HL-60 (cell line): ENCODE measurements at regions not wholly inside any gene's neighbourhood (a gene's known extent, or its start where the extent isn't known, plus 50 kb on each side); places are given as distances from the start of the nearest gene placed in this dataset.

Experiments used
- DNase-seq, 2 experiments: peaks; one replicate each; pipeline ENCODE4 v3.0.0-alpha.2; 2010 to 2020; ENCODE audit warnings: low read depth in 1 of 2, low spot score in 1 of 2
- H3K27ac ChIP-seq: fragments of 250-450 bp; sonication (Bioruptor Pico); replicated peaks from 2 replicates; pipeline ENCODE4 v1.5.1; 2020; ENCODE audit warnings: mild to moderate bottlenecking, moderate library complexity
- H3K27me3 ChIP-seq: fragments of 250-450 bp; sonication (Bioruptor Pico); 2 replicates; pipeline ENCODE4 v1.5.1; 2021; ENCODE audit warnings: mild to moderate bottlenecking, moderate library complexity; ENCODE audit not compliant: insufficient read depth, poor library complexity, severe bottlenecking
- H3K4me3 ChIP-seq: replicated peaks from 2 replicates; pipeline ENCODE4 v1.5.1; 2011; ENCODE audit warnings: mild to moderate bottlenecking, control low read depth, low read length; ENCODE audit not compliant: insufficient read depth
- GABPA ChIP-seq: IDR thresholded peaks from 2 replicates; pipeline ENCODE4 v1.6.1; 2012; ENCODE audit warnings: low read depth
- POLR2AphosphoS5 ChIP-seq: IDR thresholded peaks from 2 replicates; pipeline ENCODE4 v1.6.1; 2012; ENCODE audit warnings: low read depth
- SPI1 ChIP-seq: IDR thresholded peaks from 2 replicates; pipeline ENCODE4 v1.6.1; 2012; ENCODE audit warnings: low read depth, mild to moderate bottlenecking, borderline replicate concordance
- TF ChIP-seq, protein P1 (sequence below): IDR thresholded peaks from one replicate; pipeline ENCODE4 v1.5.1; 2011; ENCODE audit warnings: low read length, control low read depth, inconsistent platforms; ENCODE audit not compliant: insufficient read depth
- TF ChIP-seq, protein P2 (sequence below): IDR thresholded peaks from 2 replicates; pipeline ENCODE4 v1.6.1; 2012; ENCODE audit warnings: low read depth; ENCODE audit not compliant: insufficient replicate concordance

DNA sequence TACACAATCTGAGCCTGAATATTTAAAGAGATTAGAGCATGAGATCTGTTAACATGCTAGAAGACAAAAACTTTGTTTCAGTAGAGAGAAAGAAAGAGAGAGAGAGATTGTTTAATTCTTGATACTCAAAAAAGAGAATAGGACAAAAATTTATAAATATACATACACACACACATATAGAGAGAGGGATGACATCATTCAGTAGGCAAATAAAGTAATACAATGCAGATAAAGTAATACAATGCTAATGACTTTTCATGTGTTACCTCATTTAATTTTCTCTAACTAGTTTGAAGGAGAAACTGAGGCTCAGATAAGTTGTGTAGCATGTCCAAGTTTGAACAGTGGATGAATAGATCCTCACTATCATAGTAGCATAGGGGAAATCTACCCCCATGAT, 286.4 kb downstream of the CMPK2 start:
- Histone ChIP-seq H3K27ac (no peak overlapping the region), H3K4me3 (no peak overlapping the region), H3K27me3 (no peaks in the 10 kb centered on the region)
- TF ChIP-seq POLR2AphosphoS5, result no peak
- TF ChIP-seq, protein P1, sequence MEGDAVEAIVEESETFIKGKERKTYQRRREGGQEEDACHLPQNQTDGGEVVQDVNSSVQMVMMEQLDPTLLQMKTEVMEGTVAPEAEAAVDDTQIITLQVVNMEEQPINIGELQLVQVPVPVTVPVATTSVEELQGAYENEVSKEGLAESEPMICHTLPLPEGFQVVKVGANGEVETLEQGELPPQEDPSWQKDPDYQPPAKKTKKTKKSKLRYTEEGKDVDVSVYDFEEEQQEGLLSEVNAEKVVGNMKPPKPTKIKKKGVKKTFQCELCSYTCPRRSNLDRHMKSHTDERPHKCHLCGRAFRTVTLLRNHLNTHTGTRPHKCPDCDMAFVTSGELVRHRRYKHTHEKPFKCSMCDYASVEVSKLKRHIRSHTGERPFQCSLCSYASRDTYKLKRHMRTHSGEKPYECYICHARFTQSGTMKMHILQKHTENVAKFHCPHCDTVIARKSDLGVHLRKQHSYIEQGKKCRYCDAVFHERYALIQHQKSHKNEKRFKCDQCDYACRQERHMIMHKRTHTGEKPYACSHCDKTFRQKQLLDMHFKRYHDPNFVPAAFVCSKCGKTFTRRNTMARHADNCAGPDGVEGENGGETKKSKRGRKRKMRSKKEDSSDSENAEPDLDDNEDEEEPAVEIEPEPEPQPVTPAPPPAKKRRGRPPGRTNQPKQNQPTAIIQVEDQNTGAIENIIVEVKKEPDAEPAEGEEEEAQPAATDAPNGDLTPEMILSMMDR, result no peak
- no peak for TF ChIP-seq GABPA
- TF ChIP-seq SPI1, result no peak
- TF ChIP-seq, protein P2, sequence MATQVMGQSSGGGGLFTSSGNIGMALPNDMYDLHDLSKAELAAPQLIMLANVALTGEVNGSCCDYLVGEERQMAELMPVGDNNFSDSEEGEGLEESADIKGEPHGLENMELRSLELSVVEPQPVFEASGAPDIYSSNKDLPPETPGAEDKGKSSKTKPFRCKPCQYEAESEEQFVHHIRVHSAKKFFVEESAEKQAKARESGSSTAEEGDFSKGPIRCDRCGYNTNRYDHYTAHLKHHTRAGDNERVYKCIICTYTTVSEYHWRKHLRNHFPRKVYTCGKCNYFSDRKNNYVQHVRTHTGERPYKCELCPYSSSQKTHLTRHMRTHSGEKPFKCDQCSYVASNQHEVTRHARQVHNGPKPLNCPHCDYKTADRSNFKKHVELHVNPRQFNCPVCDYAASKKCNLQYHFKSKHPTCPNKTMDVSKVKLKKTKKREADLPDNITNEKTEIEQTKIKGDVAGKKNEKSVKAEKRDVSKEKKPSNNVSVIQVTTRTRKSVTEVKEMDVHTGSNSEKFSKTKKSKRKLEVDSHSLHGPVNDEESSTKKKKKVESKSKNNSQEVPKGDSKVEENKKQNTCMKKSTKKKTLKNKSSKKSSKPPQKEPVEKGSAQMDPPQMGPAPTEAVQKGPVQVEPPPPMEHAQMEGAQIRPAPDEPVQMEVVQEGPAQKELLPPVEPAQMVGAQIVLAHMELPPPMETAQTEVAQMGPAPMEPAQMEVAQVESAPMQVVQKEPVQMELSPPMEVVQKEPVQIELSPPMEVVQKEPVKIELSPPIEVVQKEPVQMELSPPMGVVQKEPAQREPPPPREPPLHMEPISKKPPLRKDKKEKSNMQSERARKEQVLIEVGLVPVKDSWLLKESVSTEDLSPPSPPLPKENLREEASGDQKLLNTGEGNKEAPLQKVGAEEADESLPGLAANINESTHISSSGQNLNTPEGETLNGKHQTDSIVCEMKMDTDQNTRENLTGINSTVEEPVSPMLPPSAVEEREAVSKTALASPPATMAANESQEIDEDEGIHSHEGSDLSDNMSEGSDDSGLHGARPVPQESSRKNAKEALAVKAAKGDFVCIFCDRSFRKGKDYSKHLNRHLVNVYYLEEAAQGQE, result no peak
- no peak for DNase-seq

DNA sequence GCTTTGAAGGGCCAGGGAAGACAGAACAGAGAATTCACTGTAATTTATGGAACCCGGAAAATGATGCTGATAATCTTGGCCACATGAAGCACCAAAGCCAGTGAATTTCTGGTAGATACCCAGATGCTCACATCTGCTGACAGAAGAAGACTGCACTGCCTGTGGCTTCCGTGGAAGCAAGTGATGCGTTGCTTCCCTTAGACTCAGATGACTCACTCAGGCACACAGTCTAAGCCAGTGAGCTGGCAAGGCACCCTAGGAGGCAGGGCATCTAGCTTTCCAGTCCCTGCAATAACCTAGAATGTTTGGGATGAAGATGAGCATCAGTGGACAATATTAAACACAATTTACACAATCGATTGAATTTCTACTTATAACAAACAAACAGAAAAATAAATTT, 284.7 kb downstream of the CMPK2 start:
- H3K27me3 ChIP-seq, result no peaks in the 10 kb centered on the region
- no peak for DNase-seq
- H3K27ac ChIP-seq, result no peak overlapping the region
- H3K4me3 ChIP-seq, result no peak overlapping the region
- no peak for TF ChIP-seq SPI1
- TF ChIP-seq, protein P1, result no peak
- TF ChIP-seq, protein P2, result no peak
- TF ChIP-seq POLR2AphosphoS5, result no peak
- no peak for TF ChIP-seq GABPA

DNA sequence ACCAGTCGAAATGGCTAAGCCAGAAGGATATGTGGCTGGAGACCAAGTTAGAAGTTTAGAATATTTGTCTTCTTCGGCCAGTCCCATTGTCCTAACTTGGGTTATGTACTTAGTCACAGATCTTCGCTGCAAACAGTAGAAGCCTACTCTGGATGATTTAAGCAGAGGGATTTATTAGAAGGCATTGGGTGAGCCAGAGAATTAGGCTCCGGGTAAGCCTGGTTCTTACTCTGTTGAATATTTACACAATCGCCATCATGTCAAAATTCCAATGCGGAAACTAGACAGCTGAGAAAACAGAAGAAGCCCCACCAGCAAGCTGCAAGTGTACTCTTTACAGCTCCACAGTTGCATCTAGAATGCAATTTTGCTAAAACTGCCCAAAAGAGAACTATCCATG, 276.6 kb downstream of the CMPK2 start:
- TF ChIP-seq GABPA, result no peak
- H3K4me3 ChIP-seq, result no peak overlapping the region
- no peak overlapping the region for H3K27ac ChIP-seq
- H3K27me3 ChIP-seq, result no peaks in the 10 kb centered on the region
- no peak for DNase-seq

DNA sequence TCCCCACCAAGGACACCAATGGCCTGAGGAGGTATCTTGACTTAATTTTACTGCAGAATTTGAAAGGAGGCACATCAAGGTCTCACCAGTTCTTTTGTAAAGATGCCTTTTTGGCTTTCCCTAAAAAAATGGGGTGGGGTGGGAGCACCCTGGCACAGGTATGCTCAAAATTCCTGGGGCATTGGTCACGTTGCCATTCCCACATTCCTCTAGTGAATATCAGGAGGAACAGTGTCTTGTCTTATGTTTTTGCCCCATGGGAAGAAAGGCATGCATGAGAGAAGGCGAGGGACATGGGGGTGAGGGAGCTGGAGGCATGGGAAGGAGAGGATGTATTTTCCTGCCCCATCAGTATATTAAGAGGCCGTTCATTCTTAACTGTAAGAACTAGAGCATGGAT, 275.3 kb downstream of the CMPK2 start:
- DNase-seq, result no peak
- Histone ChIP-seq H3K4me3 (no peak overlapping the region), H3K27ac (no peak overlapping the region), H3K27me3 (no peaks in the 10 kb centered on the region)
- TF ChIP-seq SPI1 (no peak), GABPA (no peak), POLR2AphosphoS5 (no peak)
- TF ChIP-seq, protein P2, result no peak
- TF ChIP-seq, protein P1, result no peak
